ENCODE measurements at regions not wholly inside any gene's neighbourhood (a gene's known extent, or its start where the extent isn't known, plus 50 kb on each side); places are given as distances from the start of the nearest gene placed in this dataset.

DNA sequence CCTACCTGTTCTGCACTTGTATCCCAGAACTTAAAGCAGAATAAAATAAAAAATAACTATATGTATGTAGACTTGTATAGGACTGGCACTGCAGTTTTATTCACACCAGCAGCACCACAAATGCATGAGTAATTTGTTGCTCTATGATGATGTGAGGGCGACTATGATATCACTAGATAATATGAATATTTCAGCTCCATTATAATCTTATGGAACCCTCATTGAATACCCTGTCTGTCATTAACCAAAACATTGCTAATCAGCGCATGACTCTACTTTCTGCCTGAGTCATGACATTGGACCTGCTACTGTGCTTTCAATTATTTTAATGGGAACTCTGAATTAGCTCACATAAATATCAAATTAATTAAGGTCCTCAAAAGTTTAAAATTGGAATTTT is 129.4 kb upstream of the RHOBTB1 start:
- Histone ChIP-seq H3K4me3 (ENCODE audit: insufficient read depth, low read depth, low read length) (no peak overlapping the region), H3K36me3 (replicated peaks; ENCODE audit: control insufficient read depth, insufficient read depth, low read length) (no peaks in the 10 kb centered on the region), H3K27me3 (ENCODE audit: control insufficient read depth, insufficient read depth, low read length) (no peaks in the 10 kb centered on the region)
- DNase-seq = no peak

DNA sequence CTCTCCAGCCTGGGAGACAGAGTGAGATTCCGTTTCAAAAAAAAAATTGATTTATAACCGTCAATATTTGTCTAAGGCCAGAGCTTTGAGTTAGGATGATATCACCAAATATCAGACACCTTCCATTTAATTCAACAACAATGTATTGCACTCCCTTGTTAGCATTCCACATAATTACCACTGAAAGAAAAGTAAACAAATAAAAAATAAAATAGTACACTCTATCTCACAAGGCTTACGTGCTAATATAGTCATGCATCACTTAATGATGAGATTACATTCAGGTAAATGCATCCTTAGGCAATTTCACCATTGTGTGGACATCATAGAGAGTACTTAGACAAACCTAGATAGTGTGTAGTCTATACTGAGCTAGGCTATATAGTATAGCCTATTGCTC is 127.6 kb upstream of the RHOBTB1 start:
- DNase-seq = no peak
- Histone ChIP-seq H3K4me3 (ENCODE audit: insufficient read depth, low read depth, low read length) (no peak overlapping the region), H3K36me3 (replicated peaks; ENCODE audit: control insufficient read depth, insufficient read depth, low read length) (no peaks in the 10 kb centered on the region), H3K27me3 (ENCODE audit: control insufficient read depth, insufficient read depth, low read length) (no peaks in the 10 kb centered on the region)

- no peaks in the 10 kb centered on the region for H3K27me3 ChIP-seq (ENCODE audit: control insufficient read depth, insufficient read depth, low read length)
- H3K4me3 ChIP-seq (ENCODE audit: insufficient read depth, low read depth, low read length) = no peak overlapping the region
- no peaks in the 10 kb centered on the region for H3K36me3 ChIP-seq (replicated peaks; ENCODE audit: control insufficient read depth, insufficient read depth, low read length)
- DNase-seq = no peak
Observed at GRCh38 chr10:61068471-61068870, 124.5 kb upstream of the RHOBTB1 start.

DNA sequence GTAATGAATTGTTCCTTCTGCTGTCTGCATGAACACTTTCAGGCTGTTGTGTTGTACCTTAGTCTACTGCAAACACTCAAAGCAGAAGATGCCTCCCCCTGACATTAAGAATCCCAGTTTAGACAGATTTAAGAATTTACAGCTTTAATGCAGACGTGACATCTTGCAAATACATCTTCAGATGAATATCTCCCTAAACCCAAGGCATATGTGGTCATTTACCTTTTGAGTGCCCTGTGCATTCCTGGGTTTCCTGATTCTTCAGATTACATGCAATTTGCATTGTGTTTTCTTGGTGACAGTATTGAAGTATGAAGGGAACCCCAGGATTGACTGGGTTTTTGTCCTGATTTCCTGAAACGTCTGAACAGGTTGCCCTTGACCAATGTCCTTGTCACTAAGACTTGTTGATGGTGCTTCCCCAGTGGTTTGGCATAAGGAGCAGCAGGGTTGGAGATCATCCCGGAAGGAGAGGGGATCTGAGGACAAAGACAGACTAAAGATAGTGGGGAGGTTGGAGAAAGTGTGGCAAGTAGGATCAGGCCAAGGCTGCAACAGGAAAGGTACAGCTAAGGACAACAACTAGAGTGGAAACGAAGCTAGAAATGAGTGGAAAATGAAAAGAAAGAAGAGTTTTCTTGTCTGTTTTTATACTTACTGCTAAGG is 123.8 kb upstream of the RHOBTB1 start:
- no peak for DNase-seq
- H3K27me3 ChIP-seq (ENCODE audit: control insufficient read depth, insufficient read depth, low read length) = no peaks in the 10 kb centered on the region
- no peaks in the 10 kb centered on the region for H3K36me3 ChIP-seq (replicated peaks; ENCODE audit: control insufficient read depth, insufficient read depth, low read length)
- no peak overlapping the region for H3K4me3 ChIP-seq (ENCODE audit: insufficient read depth, low read depth, low read length)

- Histone ChIP-seq H3K36me3 (replicated peaks; ENCODE audit: control insufficient read depth, insufficient read depth, low read length) (no peaks in the 10 kb centered on the region), H3K4me3 (ENCODE audit: insufficient read depth, low read depth, low read length) (no peak overlapping the region)
- no peak for DNase-seq
Observed at GRCh38 chr10:61066661-61067344, 122.8 kb upstream of the RHOBTB1 start.

DNA sequence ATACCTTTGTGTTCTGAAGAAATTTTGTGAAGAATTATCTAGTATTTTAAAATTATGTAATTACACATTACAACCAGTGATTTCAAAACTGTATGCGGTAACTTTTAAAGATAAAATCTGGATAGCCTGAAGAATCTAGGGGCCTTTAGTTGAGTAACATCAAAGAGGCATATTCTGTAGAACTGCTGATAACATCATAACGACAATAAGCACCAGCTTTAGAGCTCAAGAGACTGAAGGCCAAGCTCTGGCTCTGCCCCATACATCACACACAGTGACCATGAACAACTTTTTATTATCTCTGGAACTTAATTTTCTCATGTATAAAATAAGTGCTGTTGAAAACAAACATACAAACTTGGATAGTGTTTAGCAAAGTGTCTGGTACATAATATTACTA is 121.1 kb upstream of the RHOBTB1 start:
- Histone ChIP-seq H3K4me3 (ENCODE audit: insufficient read depth, low read depth, low read length) (no peak overlapping the region), H3K36me3 (replicated peaks; ENCODE audit: control insufficient read depth, insufficient read depth, low read length) (no peaks in the 10 kb centered on the region), H3K27me3 (ENCODE audit: control insufficient read depth, insufficient read depth, low read length) (no peaks in the 10 kb centered on the region)
- no peak for DNase-seq

More at GRCh38 chr10:61066661-61067344, 122.8 kb upstream of the RHOBTB1 start:
- H3K27me3 ChIP-seq (ENCODE audit: control insufficient read depth, insufficient read depth, low read length) = no peaks in the 10 kb centered on the region

- no peak for DNase-seq
- Histone ChIP-seq H3K36me3 (replicated peaks; ENCODE audit: control insufficient read depth, insufficient read depth, low read length) (no peaks in the 10 kb centered on the region), H3K4me3 (ENCODE audit: insufficient read depth, low read depth, low read length) (no peak overlapping the region), H3K27me3 (ENCODE audit: control insufficient read depth, insufficient read depth, low read length) (no peaks in the 10 kb centered on the region)
Observed at GRCh38 chr10:61064356-61064755, 120.4 kb upstream of the RHOBTB1 start.

GRCh38 chr10:61063901-61064300 is 119.9 kb upstream of the RHOBTB1 start:
- no peak overlapping the region for H3K4me3 ChIP-seq (ENCODE audit: insufficient read depth, low read depth, low read length)
- no peaks in the 10 kb centered on the region for H3K36me3 ChIP-seq (replicated peaks; ENCODE audit: control insufficient read depth, insufficient read depth, low read length)
- no peaks in the 10 kb centered on the region for H3K27me3 ChIP-seq (ENCODE audit: control insufficient read depth, insufficient read depth, low read length)
- no peak for DNase-seq

DNA sequence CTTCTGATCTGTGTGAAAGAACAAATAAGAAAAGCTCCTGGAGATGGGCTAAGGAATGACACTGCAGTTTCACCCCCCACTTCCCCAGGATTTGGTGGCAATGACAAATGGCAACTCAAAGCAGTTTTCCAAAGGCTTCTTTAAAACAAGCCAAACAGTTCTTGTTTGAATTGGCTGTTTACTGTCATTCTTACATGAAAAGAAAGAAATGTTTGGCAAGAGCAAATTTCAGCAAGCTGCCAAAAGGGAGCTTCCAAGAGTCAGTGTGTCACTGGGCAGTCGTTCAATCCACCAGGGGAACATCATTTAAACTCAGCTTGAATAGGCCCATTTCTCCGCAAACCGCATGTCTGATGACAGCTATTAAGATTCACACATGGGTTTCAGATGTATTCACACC is 119.0 kb upstream of the RHOBTB1 start:
- DNase-seq = no peak

DNA sequence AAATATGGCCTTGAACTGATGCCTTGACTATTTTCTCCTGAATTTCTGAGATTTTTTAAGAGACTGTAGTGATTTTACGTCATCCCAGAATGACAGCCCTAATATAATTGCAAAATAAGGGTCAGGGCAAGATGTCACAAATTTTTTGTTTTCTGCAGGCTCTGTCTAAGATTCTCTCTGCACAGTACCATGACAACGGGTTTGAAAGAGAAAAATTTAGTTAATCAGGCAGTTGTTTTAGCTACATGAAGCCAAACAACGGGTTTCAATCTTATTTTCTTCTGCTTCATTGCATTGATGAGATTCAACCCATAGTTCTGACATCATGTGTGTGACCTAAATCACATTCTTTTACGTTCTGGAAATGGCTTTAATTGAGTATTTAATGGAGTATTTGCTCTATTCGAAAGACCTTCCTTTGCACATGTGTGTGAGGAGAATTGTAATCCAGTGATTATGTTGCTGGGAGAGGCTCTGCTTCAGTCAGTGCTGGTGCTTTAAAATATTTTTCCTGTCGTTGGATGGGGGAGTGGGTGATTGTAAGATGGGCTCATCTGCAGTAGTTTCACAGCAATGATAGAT is 118.0 kb upstream of the RHOBTB1 start:
- DNase-seq = no peak
- H3K4me3 ChIP-seq (ENCODE audit: insufficient read depth, low read depth, low read length) = no peak overlapping the region
- H3K27me3 ChIP-seq (ENCODE audit: control insufficient read depth, insufficient read depth, low read length) = no peaks in the 10 kb centered on the region
- no peaks in the 10 kb centered on the region for H3K36me3 ChIP-seq (replicated peaks; ENCODE audit: control insufficient read depth, insufficient read depth, low read length)

More for the DNA sequence above, 119.0 kb upstream of the RHOBTB1 start:
- Histone ChIP-seq H3K4me3 (ENCODE audit: insufficient read depth, low read depth, low read length) (no peak overlapping the region), H3K27me3 (ENCODE audit: control insufficient read depth, insufficient read depth, low read length) (no peaks in the 10 kb centered on the region), H3K36me3 (replicated peaks; ENCODE audit: control insufficient read depth, insufficient read depth, low read length) (no peaks in the 10 kb centered on the region)

DNA sequence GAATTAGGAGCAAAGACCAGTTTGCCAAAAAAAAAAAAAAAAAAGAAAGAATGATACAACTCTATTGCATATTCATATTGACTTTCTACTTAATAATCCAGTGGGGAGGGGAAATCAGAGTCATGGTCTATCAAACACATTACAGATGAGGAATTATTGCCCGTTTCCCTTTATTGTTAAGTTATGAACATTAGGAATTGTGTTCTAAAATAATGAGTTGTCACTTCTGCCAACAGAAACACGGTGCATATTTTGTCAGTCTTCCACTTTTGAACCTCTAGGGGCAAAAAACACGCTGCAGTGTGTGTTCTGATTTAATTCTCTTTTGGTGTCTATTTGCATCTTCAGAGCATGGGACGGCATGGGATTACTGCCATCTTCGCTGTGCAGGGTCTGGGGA is 115.7 kb upstream of the RHOBTB1 start:
- no peaks in the 10 kb centered on the region for H3K36me3 ChIP-seq (replicated peaks; ENCODE audit: control insufficient read depth, insufficient read depth, low read length)
- no peak for DNase-seq
- H3K4me3 ChIP-seq (ENCODE audit: insufficient read depth, low read depth, low read length) = no peak overlapping the region
- no peaks in the 10 kb centered on the region for H3K27me3 ChIP-seq (ENCODE audit: control insufficient read depth, insufficient read depth, low read length)

- peak; percentile 15 for DNase-seq
- Histone ChIP-seq H3K36me3 (replicated peaks; ENCODE audit: control insufficient read depth, insufficient read depth, low read length) (no peaks in the 10 kb centered on the region), H3K4me3 (ENCODE audit: insufficient read depth, low read depth, low read length) (no peak overlapping the region), H3K27me3 (ENCODE audit: control insufficient read depth, insufficient read depth, low read length) (no peaks in the 10 kb centered on the region)
Observed at GRCh38 chr10:61052469-61053205, 108.7 kb upstream of the RHOBTB1 start.

DNA sequence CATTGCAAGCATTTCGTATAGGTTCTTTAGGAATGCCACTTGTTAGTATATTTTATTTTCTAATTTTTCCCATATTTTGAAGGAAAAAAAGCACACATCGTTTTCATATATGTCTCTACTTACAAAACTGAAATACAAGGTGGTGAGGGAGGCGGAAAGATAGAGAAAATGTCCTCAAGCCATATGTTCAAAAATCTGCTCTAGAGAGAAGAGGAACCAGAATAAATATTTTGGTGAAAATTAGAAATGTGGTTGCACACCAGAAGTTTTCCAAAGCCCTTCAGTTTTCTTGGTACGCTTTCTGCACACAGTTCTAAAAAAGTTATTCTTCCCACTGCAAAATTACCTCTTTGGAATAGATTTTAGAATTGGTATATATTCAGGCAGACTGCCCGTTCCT is 107.4 kb upstream of the RHOBTB1 start:
- H3K4me3 ChIP-seq (ENCODE audit: insufficient read depth, low read depth, low read length) = no peak overlapping the region
- no peak for DNase-seq

GRCh38 chr10:61050120-61050745 is 106.2 kb upstream of the RHOBTB1 start:
- H3K36me3 ChIP-seq (replicated peaks; ENCODE audit: control insufficient read depth, insufficient read depth, low read length) = no peaks in the 10 kb centered on the region
- no peak for DNase-seq
- H3K27me3 ChIP-seq (ENCODE audit: control insufficient read depth, insufficient read depth, low read length) = no peaks in the 10 kb centered on the region
- no peak overlapping the region for H3K4me3 ChIP-seq (ENCODE audit: insufficient read depth, low read depth, low read length)

More for the DNA sequence above, 107.4 kb upstream of the RHOBTB1 start:
- Histone ChIP-seq H3K27me3 (ENCODE audit: control insufficient read depth, insufficient read depth, low read length) (no peaks in the 10 kb centered on the region), H3K36me3 (replicated peaks; ENCODE audit: control insufficient read depth, insufficient read depth, low read length) (no peaks in the 10 kb centered on the region)

Measured in H7 (cell line).